Ectodermal cell (in vitro differentiated cells): ENCODE measurements at regions not wholly inside any gene's neighbourhood (a gene's known extent, or its start where the extent isn't known, plus 50 kb on each side); places are given as distances from the start of the nearest gene placed in this dataset.

ENCODE experiments used
- H3K27ac ChIP-seq: 2 replicates; pipeline ENCODE4 v1.7.0; 2013; ENCODE audit warnings: mild to moderate bottlenecking, low read depth, low read length; ENCODE audit not compliant: insufficient read depth, poor library complexity, severe bottlenecking
- H3K27me3 ChIP-seq: 2 replicates; pipeline ENCODE4 v1.7.0; 2013; ENCODE audit warnings: mild to moderate bottlenecking, low read length; ENCODE audit not compliant: insufficient read depth, control insufficient read depth, poor library complexity, severe bottlenecking
- H3K36me3 ChIP-seq: one replicate; pipeline ENCODE4 v1.7.0; 2013; ENCODE audit warnings: low read length; ENCODE audit not compliant: control insufficient read depth, insufficient read depth
- H3K4me1 ChIP-seq: one replicate; pipeline ENCODE4 v1.7.0; 2013; ENCODE audit warnings: low read length; ENCODE audit not compliant: control insufficient read depth, insufficient read depth
- H3K4me3 ChIP-seq: 2 replicates; pipeline ENCODE4 v1.7.0; 2013; ENCODE audit warnings: low read depth, low read length, control low read depth; ENCODE audit not compliant: insufficient read depth
- H3K9me3 ChIP-seq: 2 replicates; pipeline ENCODE4 v1.7.0; 2013; ENCODE audit warnings: mild to moderate bottlenecking, low read length, moderate library complexity; ENCODE audit not compliant: control insufficient read depth
- WGBS, 2 experiments: methylation state at CpG; one replicate each; pipeline ENCODE4 v1.1.7; 2013; ENCODE audit warnings: missing lambda C conversion rate in 2 of 2; 5-methylcytosine and 5-hydroxymethylcytosine counted together

DNA sequence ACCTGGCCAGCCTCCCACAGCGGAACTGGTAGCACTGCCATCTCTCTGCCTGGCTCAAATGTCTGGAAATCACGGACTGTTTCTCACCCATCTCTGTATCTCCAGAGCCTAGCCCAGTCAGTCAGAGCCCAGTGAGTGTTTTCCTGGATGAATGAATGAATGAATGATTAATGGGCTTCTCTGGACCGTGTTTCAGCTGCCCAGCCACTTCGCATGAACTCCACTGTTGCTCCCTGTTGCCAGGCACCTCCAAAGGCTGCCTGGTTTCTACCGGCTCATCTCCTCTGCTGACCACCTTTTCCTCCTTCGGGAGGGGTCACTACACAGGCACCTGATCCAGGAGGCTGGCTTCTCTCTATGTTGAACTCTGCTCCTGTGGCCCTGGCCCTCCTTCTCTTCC lies 91.0 kb upstream of the SDK2 start:
- peaks cover 10% of the 10 kb centered on the region for H3K4me1 ChIP-seq
- H3K36me3 ChIP-seq: no peaks in the 10 kb centered on the region
- H3K4me3 ChIP-seq: no peak overlapping the region
- 88 to 91% methylated on average over 6 of the region's 6 CpGs for WGBS, 2 experiments
- H3K27me3 ChIP-seq: no peaks in the 10 kb centered on the region
- no peak overlapping the region for H3K27ac ChIP-seq
- no peaks in the 10 kb centered on the region for H3K9me3 ChIP-seq

- Histone ChIP-seq H3K27ac (no peak overlapping the region), H3K4me3 (no peak overlapping the region), H3K27me3 (no peaks in the 10 kb centered on the region), H3K4me1 (peaks cover 13% of the 10 kb centered on the region), H3K9me3 (no peaks in the 10 kb centered on the region), H3K36me3 (no peaks in the 10 kb centered on the region)
- 78 to 87% methylated on average over 15 to 16 of the region's 16 CpGs for WGBS, 2 experiments
These were observed 94.7 kb upstream of the SDK2 start for GRCh38 chr17:73738751-73739575.

GRCh38 chr17:73740370-73740769 lies 96.1 kb upstream of the SDK2 start:
- no peak overlapping the region for H3K4me3 ChIP-seq
- no peak overlapping the region for H3K27ac ChIP-seq
- H3K36me3 ChIP-seq: no peaks in the 10 kb centered on the region
- no peaks in the 10 kb centered on the region for H3K27me3 ChIP-seq
- peaks cover 17% of the 10 kb centered on the region for H3K4me1 ChIP-seq
- WGBS, 2 experiments: 92% methylated on average over 8 of the region's 8 CpGs
- no peaks in the 10 kb centered on the region for H3K9me3 ChIP-seq

DNA sequence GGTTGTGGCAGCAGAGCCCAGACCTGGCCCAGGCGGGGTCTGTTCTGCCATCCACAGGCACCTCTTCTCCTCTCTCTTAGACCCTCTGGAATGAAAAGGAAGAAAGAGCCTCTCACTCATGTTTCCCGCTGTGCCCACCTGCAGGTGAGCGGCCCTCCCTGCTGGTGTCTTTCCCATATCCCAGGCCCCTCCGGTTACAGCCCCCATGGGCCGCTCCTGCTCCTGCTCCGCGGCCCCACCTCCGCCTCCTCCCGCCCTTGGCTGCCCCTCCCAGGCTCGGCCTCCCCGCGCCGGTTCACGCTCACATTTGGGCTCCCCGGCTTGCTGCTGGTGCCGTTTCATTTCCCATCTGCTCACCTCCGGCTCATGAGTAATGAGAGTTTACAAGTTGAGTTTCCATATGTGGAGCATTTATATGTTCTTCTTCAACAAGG lies 98.7 kb upstream of the SDK2 start:
- no peaks in the 10 kb centered on the region for H3K9me3 ChIP-seq
- no peaks in the 10 kb centered on the region for H3K27me3 ChIP-seq
- no peaks in the 10 kb centered on the region for H3K36me3 ChIP-seq
- WGBS, 2 experiments: 57 to 59% methylated on average over 17 of the region's 17 CpGs
- H3K4me1 ChIP-seq: peaks cover 22% of the 10 kb centered on the region
- H3K4me3 ChIP-seq: no peak overlapping the region
- no peak overlapping the region for H3K27ac ChIP-seq

DNA sequence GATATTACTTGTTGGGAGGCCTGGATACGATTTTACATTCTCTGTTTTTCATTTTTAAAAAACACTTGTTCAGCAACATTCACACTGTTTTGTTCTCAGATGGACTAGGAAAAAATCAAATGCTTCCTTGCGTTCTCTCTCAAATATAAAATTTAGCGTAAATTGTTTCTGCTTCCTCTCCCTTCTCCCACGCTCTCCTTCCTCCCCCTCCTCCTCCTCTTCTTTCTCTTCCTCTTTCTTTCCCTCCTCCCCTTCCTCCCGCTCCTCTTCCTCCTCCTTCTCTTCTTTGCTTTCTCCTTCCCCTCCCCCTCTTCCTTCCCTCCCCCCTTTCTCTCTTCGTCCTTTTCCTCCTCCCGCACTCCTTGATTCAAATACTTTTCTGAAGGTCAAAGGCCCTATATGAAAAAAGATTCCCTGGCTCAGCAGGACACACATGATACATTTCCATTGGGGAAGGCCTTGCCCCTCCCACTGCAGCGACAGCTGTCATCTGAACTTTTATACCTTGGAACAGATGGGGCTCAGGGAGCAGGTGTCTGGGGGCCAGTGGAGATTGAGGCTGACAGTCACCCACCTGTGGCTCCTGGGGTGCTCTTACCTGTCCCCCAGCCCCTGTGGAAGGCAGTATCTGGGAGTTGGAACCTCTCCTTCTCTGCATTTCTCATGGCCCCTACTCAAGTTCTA lies 99.4 kb upstream of the SDK2 start:
- Histone ChIP-seq H3K27me3 (no peaks in the 10 kb centered on the region), H3K4me3 (no peak overlapping the region), H3K9me3 (no peaks in the 10 kb centered on the region), H3K4me1 (peaks cover 16% of the 10 kb centered on the region), H3K36me3 (no peaks in the 10 kb centered on the region), H3K27ac (no peak overlapping the region)
- WGBS, 2 experiments: 79 to 80% methylated on average over 8 of the region's 8 CpGs

- WGBS, 2 experiments: 82 to 83% methylated on average over 7 of the region's 7 CpGs
- Histone ChIP-seq H3K4me3 (no peak overlapping the region), H3K36me3 (no peaks in the 10 kb centered on the region), H3K27ac (no peak overlapping the region), H3K9me3 (no peaks in the 10 kb centered on the region), H3K4me1 (peaks cover 13% of the 10 kb centered on the region), H3K27me3 (no peaks in the 10 kb centered on the region)
These were observed 100.2 kb upstream of the SDK2 start for GRCh38 chr17:73744411-73744810.

GRCh38 chr17:73746314-73747073 lies 102.2 kb upstream of the SDK2 start:
- Histone ChIP-seq H3K27ac (no peak overlapping the region), H3K36me3 (no peaks in the 10 kb centered on the region), H3K4me3 (no peak overlapping the region), H3K27me3 (no peaks in the 10 kb centered on the region), H3K4me1 (peaks cover 13% of the 10 kb centered on the region), H3K9me3 (no peaks in the 10 kb centered on the region)
- WGBS, 2 experiments: 80 to 84% methylated on average over 11 to 12 of the region's 12 CpGs

GRCh38 chr17:73747221-73748002 lies 103.2 kb upstream of the SDK2 start:
- no peaks in the 10 kb centered on the region for H3K27me3 ChIP-seq
- H3K9me3 ChIP-seq: no peaks in the 10 kb centered on the region
- H3K4me3 ChIP-seq: no peak overlapping the region
- H3K27ac ChIP-seq: no peak overlapping the region
- WGBS, 2 experiments: 92 to 93% methylated on average over 15 of the region's 15 CpGs
- no peaks in the 10 kb centered on the region for H3K36me3 ChIP-seq
- peaks cover 13% of the 10 kb centered on the region for H3K4me1 ChIP-seq

- H3K4me1 ChIP-seq: peaks cover 9% of the 10 kb centered on the region
- WGBS, 2 experiments: 89 to 95% methylated on average over 18 of the region's 18 CpGs
- no peaks in the 10 kb centered on the region for H3K9me3 ChIP-seq
- H3K4me3 ChIP-seq: no peak overlapping the region
- H3K27ac ChIP-seq: no peak overlapping the region
- H3K27me3 ChIP-seq: no peaks in the 10 kb centered on the region
- no peaks in the 10 kb centered on the region for H3K36me3 ChIP-seq
These were observed 104.3 kb upstream of the SDK2 start for GRCh38 chr17:73748508-73748907.
